Mucosa of gallbladder (tissue), 1 donor: ENCODE measurements at regions not wholly inside any gene's neighbourhood (a gene's known extent, or its start where the extent isn't known, plus 50 kb on each side); places are given as distances from the start of the nearest gene placed in this dataset.
"Not testable (repeated sequence)": the region's sequence is repeated elsewhere in the genome, so short reads cannot be mapped to it uniquely, and the experiment has no call there.

ENCODE experiments used
- DNase-seq: peaks from one replicate; pipeline ENCODE4 v3.0.0-alpha.2; 2020; ENCODE audit warnings: low spot score
- donor health status: DM: no; HTN: no; CAD: no.

DNA sequence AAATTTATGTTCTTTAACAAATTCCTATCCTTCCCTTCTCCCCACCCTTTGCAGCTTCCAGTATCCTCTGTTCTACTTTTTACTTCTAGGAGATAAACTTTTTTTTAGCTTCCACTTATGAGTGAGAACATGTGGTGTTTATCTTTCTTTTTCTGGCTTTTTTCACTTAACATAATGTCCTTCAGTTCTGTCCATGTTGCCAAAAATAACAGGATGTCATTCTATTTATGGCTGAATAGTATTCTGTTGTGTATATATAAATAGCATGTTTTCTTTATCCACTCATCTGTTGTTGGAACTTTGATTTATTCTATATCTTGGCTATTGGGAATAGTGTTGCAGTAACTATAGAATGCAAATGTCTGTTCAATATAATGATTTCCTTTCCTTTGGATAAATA lies 1191.2 kb downstream of the CNTNAP5 start:
- DNase-seq = no peak

- no peak for DNase-seq
Observed at GRCh38 chr2:125224188-125224587, 1199.1 kb downstream of the CNTNAP5 start.

GRCh38 chr2:125224830-125225229 lies 1199.7 kb downstream of the CNTNAP5 start:
- peak; percentile 23 for DNase-seq

GRCh38 chr2:125227843-125228392 lies 1202.8 kb downstream of the CNTNAP5 start:
- DNase-seq = no peak

GRCh38 chr2:125240870-125241269 lies 1215.8 kb downstream of the CNTNAP5 start:
- DNase-seq = no peak

- no peak for DNase-seq
Observed at GRCh38 chr2:125243074-125243473, 1218.0 kb downstream of the CNTNAP5 start.

DNA sequence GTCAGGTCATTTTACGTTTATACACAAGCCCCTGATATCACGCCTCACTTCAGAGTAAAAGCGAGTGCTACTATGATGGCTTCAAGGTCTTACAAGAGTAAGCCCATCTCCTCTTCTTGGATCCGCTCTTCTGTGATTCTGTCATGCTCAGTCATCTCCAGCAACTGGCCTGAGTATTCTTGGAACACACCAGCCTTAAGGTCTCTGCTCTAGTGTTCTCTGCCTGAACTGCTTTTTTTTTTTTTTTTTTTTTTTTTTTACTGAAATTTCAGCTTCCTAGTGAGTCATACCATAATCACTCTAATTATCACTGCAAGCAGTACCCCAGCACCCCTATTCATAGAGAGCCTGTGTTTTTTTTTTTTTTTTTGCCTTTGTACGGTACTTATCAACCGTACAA lies 1228.9 kb downstream of the CNTNAP5 start:
- no peak for DNase-seq

- DNase-seq = no peak
Observed at GRCh38 chr2:125259451-125259850, 1234.4 kb downstream of the CNTNAP5 start.

- DNase-seq = not testable (repeated sequence)
Observed at GRCh38 chr2:125260366-125260930, 1235.4 kb downstream of the CNTNAP5 start.

DNA sequence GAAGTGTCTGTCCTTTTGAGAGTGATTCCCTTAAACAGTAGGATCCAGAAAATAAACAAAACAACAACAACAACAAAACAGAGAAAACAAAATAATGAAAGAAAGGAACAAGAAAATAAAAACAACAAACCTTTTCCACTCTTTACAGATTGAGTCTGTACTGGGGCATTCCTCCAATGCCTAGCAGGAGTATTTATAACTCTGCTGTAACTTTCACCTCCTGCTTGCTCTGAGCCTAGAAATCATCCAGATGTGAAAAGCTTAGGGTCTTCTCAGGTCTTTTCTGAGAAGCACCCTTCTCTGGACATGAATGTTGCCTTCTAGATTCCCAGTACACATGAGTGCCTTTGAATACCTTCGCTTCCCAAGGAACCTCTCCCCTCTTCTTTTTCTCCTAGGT lies 1239.4 kb downstream of the CNTNAP5 start:
- DNase-seq = no peak

- no peak for DNase-seq
Observed at GRCh38 chr2:125267683-125268082, 1242.6 kb downstream of the CNTNAP5 start.

DNA sequence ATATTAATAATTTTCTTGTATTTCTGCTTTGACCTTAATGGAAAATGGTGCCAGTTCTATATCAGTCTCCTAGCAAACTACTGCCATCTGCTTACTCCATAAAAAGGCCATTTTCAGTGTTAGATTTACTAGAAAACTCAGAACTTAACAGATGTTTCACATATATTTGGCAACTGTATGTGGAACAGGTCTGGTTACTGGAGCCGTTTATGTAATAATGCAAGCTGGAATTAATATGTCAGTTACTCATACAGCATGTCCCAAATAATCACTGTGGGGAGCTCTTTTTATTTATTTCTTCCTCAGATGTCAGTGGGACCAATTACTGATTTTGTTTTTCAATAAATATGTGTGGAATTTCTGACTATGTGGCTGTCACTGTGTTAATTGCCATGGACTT lies 1247.6 kb downstream of the CNTNAP5 start:
- no peak for DNase-seq

- no peak for DNase-seq
Observed at GRCh38 chr2:125274718-125275117, 1249.6 kb downstream of the CNTNAP5 start.

GRCh38 chr2:125280265-125280664 lies 1255.2 kb downstream of the CNTNAP5 start:
- no peak for DNase-seq

- DNase-seq = no peak
Observed at GRCh38 chr2:125281242-125281641, 1256.2 kb downstream of the CNTNAP5 start.

DNA sequence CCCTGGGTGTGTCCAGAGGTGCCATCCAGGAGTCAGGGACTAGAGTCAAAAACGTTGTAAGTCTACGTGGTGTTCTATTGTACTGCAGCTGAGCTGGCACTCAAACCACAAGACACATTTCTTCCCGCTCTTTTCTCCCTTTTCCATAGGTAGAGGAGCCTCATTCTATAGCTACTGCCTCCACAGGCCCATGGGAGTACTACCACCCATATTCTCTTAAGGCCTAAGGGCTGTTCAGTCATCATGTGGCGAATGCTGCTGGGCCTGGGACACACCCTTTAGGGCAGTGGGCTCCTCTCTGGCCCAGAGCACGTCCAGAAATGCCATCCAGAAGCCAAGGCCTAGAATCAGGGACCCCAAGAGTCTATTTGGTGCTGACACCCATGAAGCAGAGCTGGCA lies 1271.7 kb downstream of the CNTNAP5 start:
- no peak for DNase-seq

GRCh38 chr2:125310657-125311364 lies 1285.7 kb downstream of the CNTNAP5 start:
- DNase-seq = no peak

DNA sequence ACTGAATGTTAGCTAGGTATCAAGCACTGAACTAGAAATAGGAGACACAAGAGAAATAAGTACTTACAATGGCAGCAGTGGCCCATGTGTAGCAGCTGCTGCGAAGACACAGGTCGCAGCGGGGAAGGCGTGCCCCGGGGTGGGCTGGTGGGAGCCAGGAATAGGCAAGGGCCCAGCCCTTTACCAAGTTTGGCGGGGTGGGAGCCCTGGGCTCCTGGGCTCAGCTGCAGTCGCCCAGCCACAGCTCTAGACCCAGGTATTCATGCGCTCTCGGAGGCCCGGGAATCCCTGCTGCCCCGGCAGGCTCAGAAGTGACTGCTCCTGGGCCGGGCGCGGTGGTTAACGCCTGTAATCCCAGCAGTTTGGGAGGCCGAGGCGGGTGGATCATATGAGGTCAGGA lies 1287.3 kb downstream of the CNTNAP5 start:
- no peak for DNase-seq

- no peak for DNase-seq
Observed at GRCh38 chr2:125313806-125314205, 1288.7 kb downstream of the CNTNAP5 start.

- no peak for DNase-seq
Observed at GRCh38 chr2:125318740-125319139, 1293.7 kb downstream of the CNTNAP5 start.

DNA sequence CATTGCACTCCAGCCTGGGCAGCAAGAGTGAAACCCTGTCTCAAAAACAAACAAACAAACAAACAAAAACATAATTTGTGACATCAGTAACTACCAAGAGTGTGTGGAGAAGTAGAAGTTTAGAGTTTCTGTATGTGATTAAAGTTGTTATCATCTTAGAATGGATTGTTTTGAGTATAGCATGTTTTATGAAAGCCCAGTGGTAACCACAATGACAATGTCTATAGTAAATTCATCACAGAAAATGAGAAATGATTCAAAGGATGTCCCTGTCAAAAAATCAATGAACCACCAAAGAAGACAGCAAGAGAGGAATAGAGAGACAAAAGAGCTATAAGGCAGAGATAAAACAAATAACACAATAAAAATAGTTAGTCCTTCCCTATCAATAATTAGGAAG lies 1299.2 kb downstream of the CNTNAP5 start:
- DNase-seq = no peak

GRCh38 chr2:125330133-125330532 lies 1305.0 kb downstream of the CNTNAP5 start:
- no peak for DNase-seq

DNA sequence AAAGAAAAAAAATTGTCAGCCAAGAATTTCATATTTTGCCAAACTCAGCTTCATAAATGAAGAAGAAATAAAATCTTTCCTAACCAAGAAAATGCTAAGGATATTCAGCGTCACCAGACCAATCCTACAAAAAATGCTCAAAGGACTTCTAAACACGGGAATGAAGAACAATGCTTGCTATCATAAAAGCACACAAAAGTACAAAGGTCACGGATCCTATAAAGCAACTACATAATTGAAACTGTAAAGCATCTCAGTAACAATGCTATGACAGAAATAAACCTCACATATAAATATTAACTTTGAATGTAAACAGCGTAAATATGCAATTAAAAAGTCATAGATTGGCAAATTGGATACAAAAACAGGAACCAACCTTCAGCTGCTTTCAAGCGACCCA lies 1314.6 kb upstream of the GYPC start:
- no peak for DNase-seq

DNA sequence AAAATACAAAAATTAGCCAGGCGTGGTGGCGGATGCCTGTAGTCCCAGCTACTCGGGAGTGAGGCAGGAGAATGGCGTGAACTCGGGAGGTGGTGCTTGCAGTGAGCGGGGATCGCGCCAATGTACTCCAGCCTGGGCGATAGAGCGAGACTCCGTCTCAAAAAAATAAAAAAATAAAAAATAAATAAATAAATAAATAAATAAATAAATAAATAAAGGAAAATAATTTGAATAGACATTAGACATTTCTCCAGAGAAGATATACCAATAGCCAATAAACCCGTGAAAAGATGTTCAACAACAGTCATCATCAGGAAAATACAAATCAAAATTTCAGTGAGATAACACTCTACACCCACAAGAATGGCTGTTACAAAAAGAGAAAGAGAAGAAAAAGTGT lies 1302.4 kb upstream of the GYPC start:
- DNase-seq = not testable (repeated sequence)
